C1 segment of cervical spinal cord (tissue), 14 donors: ENCODE measurements at regions not wholly inside any gene's neighbourhood (a gene's known extent, or its start where the extent isn't known, plus 50 kb on each side); places are given as distances from the start of the nearest gene placed in this dataset.
A peak's percentile ranks its signal among the peaks of the same experiment; 100 is the strongest.

Source experiments
- DNase-seq, 14 donors: peaks; one replicate each; lab custom pipeline; 2025; lab: John Stamatoyannopoulos, UW

- no peak for DNase-seq
These were observed 106.9 kb downstream of the TBC1D30 start for GRCh38 chr12:64931321-64931720.

GRCh38 chr12:64931981-64932380, 107.5 kb downstream of the TBC1D30 start:
- no peak for DNase-seq

GRCh38 chr12:64933791-64934190, 109.3 kb downstream of the TBC1D30 start:
- DNase-seq = no peak

GRCh38 chr12:64937452-64937851, 113.0 kb downstream of the TBC1D30 start:
- DNase-seq = no peak

- DNase-seq = no peak
These were observed 113.7 kb downstream of the TBC1D30 start for GRCh38 chr12:64938179-64938578.

GRCh38 chr12:64943686-64944085, 119.2 kb downstream of the TBC1D30 start:
- DNase-seq = no peak

- DNase-seq = no peak
These were observed 120.5 kb downstream of the TBC1D30 start for GRCh38 chr12:64944966-64945365.

- peak in 13 of 14 donors; percentile 38 to 93 (median 87) for DNase-seq
These were observed 121.8 kb downstream of the TBC1D30 start for GRCh38 chr12:64946132-64946829.

- DNase-seq = no peak
These were observed 126.4 kb downstream of the TBC1D30 start for GRCh38 chr12:64950711-64951298.

GRCh38 chr12:64951944-64952343, 127.5 kb downstream of the TBC1D30 start:
- DNase-seq = no peak

GRCh38 chr12:64955746-64956145, 131.3 kb downstream of the TBC1D30 start:
- DNase-seq = no peak

GRCh38 chr12:64965920-64966319, 141.5 kb downstream of the TBC1D30 start:
- DNase-seq = no peak

GRCh38 chr12:64968989-64969819, 144.8 kb downstream of the TBC1D30 start:
- DNase-seq = no peak

GRCh38 chr12:64976131-64976530, 145.0 kb downstream of the WIF1 start:
- no peak for DNase-seq

- no peak for DNase-seq
These were observed 137.3 kb downstream of the WIF1 start for GRCh38 chr12:64983771-64984278.

- DNase-seq = no peak
These were observed 129.9 kb downstream of the WIF1 start for GRCh38 chr12:64991121-64991611.

- no peak for DNase-seq
These were observed 129.0 kb downstream of the WIF1 start for GRCh38 chr12:64992116-64992515.

GRCh38 chr12:64992641-64993040, 128.5 kb downstream of the WIF1 start:
- DNase-seq = no peak

- no peak for DNase-seq
These were observed 127.6 kb downstream of the WIF1 start for GRCh38 chr12:64993461-64993860.

- DNase-seq = no peak
These were observed 125.3 kb downstream of the WIF1 start for GRCh38 chr12:64995816-64996215.

GRCh38 chr12:64997858-64998257, 123.2 kb downstream of the WIF1 start:
- no peak for DNase-seq
